HEK293 (cell line): ENCODE measurements at regions not wholly inside any gene's neighbourhood (a gene's known extent, or its start where the extent isn't known, plus 50 kb on each side); places are given as distances from the start of the nearest gene placed in this dataset.

Experiments
- CTCF ChIA-PET: fragments of 350-600 bp; formaldehyde crosslinking; extraction: SDS; loops from one replicate; lab custom pipeline; 2021; ENCODE audit warnings: antibody characterized with exemption; lab: Yijun Ruan, JAX
- POLR2A ChIA-PET: fragments of 300-600 bp; formaldehyde crosslinking; extraction: SDS; loops from one replicate; lab custom pipeline; 2020; ENCODE audit warnings: antibody characterized with exemption, inconsistent platforms; lab: Yijun Ruan, JAX
- H3K27ac ChIP-seq: fragments of 200-500 bp; sonication (Bioruptor generic); 2 replicates; pipeline ENCODE4 v1.5.1; 2014; ENCODE audit warnings: low read depth, low read length, control low read depth, inconsistent platforms; ENCODE audit errors: extremely low read depth
- H3K36me3 ChIP-seq, 2 experiments: fragments of 200-500 bp in 1 of 2; sonication (Bioruptor generic) in 1 of 2; 1 replicate in 1 of 2; 2 replicates in 1 of 2; pipeline ENCODE4 v1.5.1; 2014 to 2017; ENCODE audit warnings: inconsistent platforms in 2 of 2, low read length in 2 of 2; ENCODE audit not compliant: control insufficient read depth in 2 of 2, insufficient read depth in 1 of 2
- H3K4me1 ChIP-seq: fragments of 200-500 bp; sonication (Bioruptor generic); 2 replicates; pipeline ENCODE4 v1.5.1; 2014; ENCODE audit warnings: mild to moderate bottlenecking, low read length, inconsistent platforms; ENCODE audit not compliant: control insufficient read depth, insufficient read depth
- H3K4me3 ChIP-seq: 2 replicates; pipeline ENCODE4 v1.5.1; 2011; ENCODE audit warnings: low read depth, mild to moderate bottlenecking, control low read depth, low read length, moderate library complexity
- H3K9me3 ChIP-seq: fragments of 200-500 bp; sonication (Bioruptor generic); 2 replicates; pipeline ENCODE4 v1.5.1; 2014; ENCODE audit warnings: low read depth, low read length, inconsistent platforms; ENCODE audit not compliant: control insufficient read depth, insufficient read depth
- BCL11B ChIP-seq: fragments of 450-650 bp; formaldehyde crosslinking; IDR thresholded peaks from 2 replicates; pipeline ENCODE4 v1.5.1; 2016; ENCODE audit warnings: low read depth, missing biosample characterization, missing genetic modification characterization
- KLF7 ChIP-seq: fragments of 450-650 bp; formaldehyde crosslinking; IDR thresholded peaks from 2 replicates; pipeline ENCODE4 v1.5.1; 2016; ENCODE audit warnings: missing biosample characterization, missing genetic modification characterization, borderline replicate concordance
- SP2 ChIP-seq: fragments of 450-650 bp; formaldehyde crosslinking; IDR thresholded peaks from 2 replicates; pipeline ENCODE4 v1.5.1; 2016; ENCODE audit warnings: missing biosample characterization, missing genetic modification characterization
- TCF7L2 ChIP-seq: IDR thresholded peaks from 2 replicates; pipeline ENCODE4 v1.6.1; 2011; ENCODE audit warnings: low read depth, mild to moderate bottlenecking, inconsistent platforms, low read length, moderate library complexity, borderline replicate concordance
- ZEB2 ChIP-seq: fragments of 450-650 bp; formaldehyde crosslinking; IDR thresholded peaks from 2 replicates; pipeline ENCODE4 v1.5.1; 2016; ENCODE audit warnings: missing biosample characterization, missing genetic modification characterization
- ZNF146 ChIP-seq: fragments of 450-650 bp; formaldehyde crosslinking; IDR thresholded peaks from 2 replicates; pipeline ENCODE4 v1.5.1; 2016; ENCODE audit warnings: missing biosample characterization, missing genetic modification characterization
- ZNF311 ChIP-seq: fragments of 450-650 bp; formaldehyde crosslinking; IDR thresholded peaks from 2 replicates; pipeline ENCODE4 v1.5.1; 2017; ENCODE audit warnings: missing biosample characterization, missing genetic modification characterization, borderline replicate concordance
- ZNF513 ChIP-seq: fragments of 450-650 bp; IDR thresholded peaks from 2 replicates; pipeline ENCODE4 v1.5.1; 2018; ENCODE audit warnings: missing biosample characterization, missing genetic modification characterization
- ZNF544 ChIP-seq: fragments of 450-650 bp; formaldehyde crosslinking; IDR thresholded peaks from 2 replicates; pipeline ENCODE4 v1.5.0; 2017; ENCODE audit warnings: missing biosample characterization, missing genetic modification characterization
- ZNF560 ChIP-seq: fragments of 450-650 bp; formaldehyde crosslinking; IDR thresholded peaks from 2 replicates; pipeline ENCODE4 v1.5.1; 2017; ENCODE audit warnings: missing biosample characterization, missing genetic modification characterization, borderline replicate concordance
- ZNF561 ChIP-seq: fragments of 450-650 bp; IDR thresholded peaks from 2 replicates; pipeline ENCODE4 v1.5.1; 2018; ENCODE audit warnings: missing biosample characterization, missing genetic modification characterization, borderline replicate concordance
- ZNF777 ChIP-seq: fragments of 450-650 bp; formaldehyde crosslinking; IDR thresholded peaks from 2 replicates; pipeline ENCODE4 v1.5.1; 2017; ENCODE audit warnings: missing biosample characterization, missing genetic modification characterization, borderline replicate concordance
- ZNF785 ChIP-seq: fragments of 450-650 bp; formaldehyde crosslinking; IDR thresholded peaks from 2 replicates; pipeline ENCODE4 v1.5.1; 2016; ENCODE audit warnings: missing biosample characterization, missing genetic modification characterization
- ZSCAN18 ChIP-seq: fragments of 450-650 bp; formaldehyde crosslinking; IDR thresholded peaks from 2 replicates; pipeline ENCODE4 v1.5.1; 2016; ENCODE audit warnings: missing biosample characterization, missing genetic modification characterization
- ZSCAN4 ChIP-seq: fragments of 450-650 bp; formaldehyde crosslinking; IDR thresholded peaks from 2 replicates; pipeline ENCODE4 v1.5.1; 2017; ENCODE audit warnings: missing biosample characterization, missing genetic modification characterization
- TF ChIP-seq, protein P1 (sequence below): fragments of 450-650 bp; formaldehyde crosslinking; IDR thresholded peaks from 2 replicates; pipeline ENCODE4 v1.5.1; 2017; ENCODE audit warnings: missing biosample characterization, missing genetic modification characterization
- TF ChIP-seq, protein P2 (sequence below): fragments of 450-650 bp; formaldehyde crosslinking; IDR thresholded peaks from 2 replicates; pipeline ENCODE4 v1.5.1; 2016; ENCODE audit warnings: missing biosample characterization, missing genetic modification characterization
- TF ChIP-seq, protein P3 (sequence below): fragments of 450-650 bp; formaldehyde crosslinking; IDR thresholded peaks from 2 replicates; pipeline ENCODE4 v1.5.1; 2016; ENCODE audit warnings: missing biosample characterization, missing genetic modification characterization
- TF ChIP-seq, protein P4 (sequence below): fragments of 450-650 bp; formaldehyde crosslinking; IDR thresholded peaks from 2 replicates; pipeline ENCODE4 v1.5.1; 2016; ENCODE audit warnings: missing biosample characterization, missing genetic modification characterization

DNA sequence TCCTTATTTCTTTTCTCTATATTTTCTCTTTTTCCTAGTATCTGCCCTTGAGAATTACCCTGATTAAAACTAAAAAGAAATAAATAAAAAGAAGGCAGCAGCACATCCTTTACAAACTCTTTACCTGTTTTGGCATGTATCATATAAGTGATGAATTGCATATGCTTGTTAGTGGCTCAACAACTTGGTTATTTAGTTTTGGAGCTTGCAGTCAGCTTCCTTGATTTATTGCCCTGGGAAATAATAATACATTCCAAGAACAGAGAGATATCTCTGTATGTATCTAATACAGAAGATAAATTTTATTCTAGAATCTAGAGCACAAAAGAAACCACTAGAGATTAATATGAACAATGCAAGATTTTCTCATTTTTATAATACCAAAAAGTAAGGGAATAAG, 139.8 kb upstream of the ZC3H15 start (continued):
- TF ChIP-seq, protein P1, sequence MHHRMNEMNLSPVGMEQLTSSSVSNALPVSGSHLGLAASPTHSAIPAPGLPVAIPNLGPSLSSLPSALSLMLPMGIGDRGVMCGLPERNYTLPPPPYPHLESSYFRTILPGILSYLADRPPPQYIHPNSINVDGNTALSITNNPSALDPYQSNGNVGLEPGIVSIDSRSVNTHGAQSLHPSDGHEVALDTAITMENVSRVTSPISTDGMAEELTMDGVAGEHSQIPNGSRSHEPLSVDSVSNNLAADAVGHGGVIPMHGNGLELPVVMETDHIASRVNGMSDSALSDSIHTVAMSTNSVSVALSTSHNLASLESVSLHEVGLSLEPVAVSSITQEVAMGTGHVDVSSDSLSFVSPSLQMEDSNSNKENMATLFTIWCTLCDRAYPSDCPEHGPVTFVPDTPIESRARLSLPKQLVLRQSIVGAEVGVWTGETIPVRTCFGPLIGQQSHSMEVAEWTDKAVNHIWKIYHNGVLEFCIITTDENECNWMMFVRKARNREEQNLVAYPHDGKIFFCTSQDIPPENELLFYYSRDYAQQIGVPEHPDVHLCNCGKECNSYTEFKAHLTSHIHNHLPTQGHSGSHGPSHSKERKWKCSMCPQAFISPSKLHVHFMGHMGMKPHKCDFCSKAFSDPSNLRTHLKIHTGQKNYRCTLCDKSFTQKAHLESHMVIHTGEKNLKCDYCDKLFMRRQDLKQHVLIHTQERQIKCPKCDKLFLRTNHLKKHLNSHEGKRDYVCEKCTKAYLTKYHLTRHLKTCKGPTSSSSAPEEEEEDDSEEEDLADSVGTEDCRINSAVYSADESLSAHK (tag by site-specific recombination) = no peak
- TF ChIP-seq ZNF777 (tag by site-specific recombination) (no peak), BCL11B (tag by site-specific recombination) (no peak), ZNF785 (no peak)
- TF ChIP-seq, protein P2, sequence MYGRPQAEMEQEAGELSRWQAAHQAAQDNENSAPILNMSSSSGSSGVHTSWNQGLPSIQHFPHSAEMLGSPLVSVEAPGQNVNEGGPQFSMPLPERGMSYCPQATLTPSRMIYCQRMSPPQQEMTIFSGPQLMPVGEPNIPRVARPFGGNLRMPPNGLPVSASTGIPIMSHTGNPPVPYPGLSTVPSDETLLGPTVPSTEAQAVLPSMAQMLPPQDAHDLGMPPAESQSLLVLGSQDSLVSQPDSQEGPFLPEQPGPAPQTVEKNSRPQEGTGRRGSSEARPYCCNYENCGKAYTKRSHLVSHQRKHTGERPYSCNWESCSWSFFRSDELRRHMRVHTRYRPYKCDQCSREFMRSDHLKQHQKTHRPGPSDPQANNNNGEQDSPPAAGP (tag by site-specific recombination) = no peak

GRCh38 chr2:186347472-186347871, 138.6 kb upstream of the ZC3H15 start:
- Histone ChIP-seq H3K36me3 (no peaks in the 10 kb centered on the region), H3K9me3 (no peaks in the 10 kb centered on the region), H3K27ac (no peak overlapping the region), H3K4me3 (no peak overlapping the region), H3K4me1 (no peaks in the 10 kb centered on the region)
- CTCF ChIA-PET = no interaction called here
- POLR2A ChIA-PET = no interaction called here
- no peak for TF ChIP-seq ZNF785
- no peak for TF ChIP-seq ZSCAN18 (tag by site-specific recombination)
- TF ChIP-seq ZEB2 = no peak
- no peak for TF ChIP-seq ZNF146 (tag by site-specific recombination)
- TF ChIP-seq, protein P3, sequence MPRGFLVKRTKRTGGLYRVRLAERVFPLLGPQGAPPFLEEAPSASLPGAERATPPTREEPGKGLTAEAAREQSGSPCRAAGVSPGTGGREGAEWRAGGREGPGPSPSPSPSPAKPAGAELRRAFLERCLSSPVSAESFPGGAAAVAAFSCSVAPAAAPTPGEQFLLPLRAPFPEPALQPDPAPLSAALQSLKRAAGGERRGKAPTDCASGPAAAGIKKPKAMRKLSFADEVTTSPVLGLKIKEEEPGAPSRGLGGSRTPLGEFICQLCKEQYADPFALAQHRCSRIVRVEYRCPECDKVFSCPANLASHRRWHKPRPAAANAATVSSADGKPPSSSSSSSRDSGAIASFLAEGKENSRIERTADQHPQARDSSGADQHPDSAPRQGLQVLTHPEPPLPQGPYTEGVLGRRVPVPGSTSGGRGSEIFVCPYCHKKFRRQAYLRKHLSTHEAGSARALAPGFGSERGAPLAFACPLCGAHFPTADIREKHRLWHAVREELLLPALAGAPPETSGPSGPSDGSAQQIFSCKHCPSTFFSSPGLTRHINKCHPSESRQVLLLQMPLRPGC (tag by site-specific recombination) = no peak
- TF ChIP-seq ZNF560 (tag by site-specific recombination) = no peak
- TF ChIP-seq KLF7 (tag by site-specific recombination) = no peak
- TF ChIP-seq ZSCAN4 (tag by site-specific recombination) = no peak
- TF ChIP-seq ZNF544 (tag by site-specific recombination) = no peak
- no peak for TF ChIP-seq TCF7L2
- no peak for TF ChIP-seq ZNF513 (tag by site-specific recombination)
- no peak for TF ChIP-seq SP2
- TF ChIP-seq, protein P4, sequence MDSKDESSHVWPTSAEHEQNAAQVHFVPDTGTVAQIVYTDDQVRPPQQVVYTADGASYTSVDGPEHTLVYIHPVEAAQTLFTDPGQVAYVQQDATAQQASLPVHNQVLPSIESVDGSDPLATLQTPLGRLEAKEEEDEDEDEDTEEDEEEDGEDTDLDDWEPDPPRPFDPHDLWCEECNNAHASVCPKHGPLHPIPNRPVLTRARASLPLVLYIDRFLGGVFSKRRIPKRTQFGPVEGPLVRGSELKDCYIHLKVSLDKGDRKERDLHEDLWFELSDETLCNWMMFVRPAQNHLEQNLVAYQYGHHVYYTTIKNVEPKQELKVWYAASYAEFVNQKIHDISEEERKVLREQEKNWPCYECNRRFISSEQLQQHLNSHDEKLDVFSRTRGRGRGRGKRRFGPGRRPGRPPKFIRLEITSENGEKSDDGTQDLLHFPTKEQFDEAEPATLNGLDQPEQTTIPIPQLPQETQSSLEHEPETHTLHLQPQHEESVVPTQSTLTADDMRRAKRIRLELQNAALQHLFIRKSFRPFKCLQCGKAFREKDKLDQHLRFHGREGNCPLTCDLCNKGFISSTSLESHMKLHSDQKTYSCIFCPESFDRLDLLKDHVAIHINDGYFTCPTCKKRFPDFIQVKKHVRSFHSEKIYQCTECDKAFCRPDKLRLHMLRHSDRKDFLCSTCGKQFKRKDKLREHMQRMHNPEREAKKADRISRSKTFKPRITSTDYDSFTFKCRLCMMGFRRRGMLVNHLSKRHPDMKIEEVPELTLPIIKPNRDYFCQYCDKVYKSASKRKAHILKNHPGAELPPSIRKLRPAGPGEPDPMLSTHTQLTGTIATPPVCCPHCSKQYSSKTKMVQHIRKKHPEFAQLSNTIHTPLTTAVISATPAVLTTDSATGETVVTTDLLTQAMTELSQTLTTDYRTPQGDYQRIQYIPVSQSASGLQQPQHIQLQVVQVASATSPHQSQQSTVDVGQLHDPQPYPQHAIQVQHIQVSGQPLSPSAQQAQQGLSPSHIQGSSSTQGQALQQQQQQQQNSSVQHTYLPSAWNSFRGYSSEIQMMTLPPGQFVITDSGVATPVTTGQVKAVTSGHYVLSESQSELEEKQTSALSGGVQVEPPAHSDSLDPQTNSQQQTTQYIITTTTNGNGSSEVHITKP = peak; percentile 25; the same call in 1 of the 2 replicates
- no peak for TF ChIP-seq ZNF311 (tag by site-specific recombination)
- TF ChIP-seq ZNF561 (tag by site-specific recombination) = no peak
